WTC11 (cell line): ENCODE measurements at regions not wholly inside any gene's neighbourhood (a gene's known extent, or its start where the extent isn't known, plus 50 kb on each side); places are given as distances from the start of the nearest gene placed in this dataset.

Experiments
- ATAC-seq: fragments of 200-7000 bp; cut with Tn5 transposase; 2 replicates; pipeline ENCODE4 v1.10.0; 2021; ENCODE audit warnings: mild to moderate bottlenecking, moderate library complexity
- CTCF ChIA-PET: fragments of 300-600 bp; sonication (Branson Sonifier 250); formaldehyde crosslinking; loops from one replicate; lab custom pipeline; 2021; ENCODE audit warnings: antibody characterized with exemption; lab: Charles Lee
- POLR2A ChIA-PET: fragments of 350-600 bp; sonication (Branson Sonifier 250); formaldehyde crosslinking; loops from one replicate; lab custom pipeline; 2021; ENCODE audit warnings: antibody characterized with exemption; lab: Charles Lee
- DNase-seq: peaks from one replicate; pipeline ENCODE4 v3.0.0; 2021; ENCODE audit warnings: low spot score
- H3K27ac Mint-ChIP-seq: 2 replicates; pipeline ENCODE4 v1.8.0; 2021; ENCODE audit warnings: mixed read lengths
- H3K27me3 Mint-ChIP-seq: 2 replicates; pipeline ENCODE4 v1.8.0; 2021; ENCODE audit warnings: low read depth, mild to moderate bottlenecking, moderate library complexity, mixed read lengths
- H3K36me3 Mint-ChIP-seq: 2 replicates; pipeline ENCODE4 v1.8.0; 2021; ENCODE audit warnings: mixed read lengths
- H3K4me1 Mint-ChIP-seq: 2 replicates; pipeline ENCODE4 v1.8.0; 2022; ENCODE audit warnings: mixed read lengths
- H3K4me3 Mint-ChIP-seq: 2 replicates; pipeline ENCODE4 v1.8.0; 2021; ENCODE audit warnings: mild to moderate bottlenecking, moderate library complexity, mixed read lengths
- H3K9me3 Mint-ChIP-seq: 2 replicates; pipeline ENCODE4 v1.8.0; 2021; ENCODE audit warnings: mixed read lengths
- ATF1 ChIP-seq: sonication (generic); formaldehyde crosslinking; IDR thresholded peaks from 2 replicates; pipeline ENCODE4 v1.8.1; 2023; ENCODE audit warnings: mild to moderate bottlenecking, moderate library complexity, missing genetic modification reagents
- E2F1 ChIP-seq: sonication (generic); formaldehyde crosslinking; IDR thresholded peaks from 2 replicates; pipeline ENCODE4 v1.8.0; 2022; ENCODE audit warnings: mild to moderate bottlenecking, missing genetic modification reagents
- FOXP4 ChIP-seq: sonication (generic); formaldehyde crosslinking; IDR thresholded peaks from 2 replicates; pipeline ENCODE4 v1.8.0; 2022; ENCODE audit warnings: mild to moderate bottlenecking, missing genetic modification reagents
- GTF2I ChIP-seq: fragments of 250-450 bp; sonication (Bioruptor Pico); conservative IDR thresholded peaks from 2 replicates; pipeline ENCODE4 v1.4.0; 2021; ENCODE audit warnings: mild to moderate bottlenecking
- IRF2 ChIP-seq: sonication (generic); formaldehyde crosslinking; IDR thresholded peaks from 2 replicates; pipeline ENCODE4 v1.8.0; 2022; ENCODE audit warnings: low read depth, missing genetic modification reagents, borderline replicate concordance
- JUN ChIP-seq: sonication (generic); formaldehyde crosslinking; IDR thresholded peaks from 2 replicates; pipeline ENCODE4 v1.8.0; 2023; ENCODE audit warnings: mild to moderate bottlenecking, missing genetic modification reagents
- MLX ChIP-seq: sonication (generic); formaldehyde crosslinking; IDR thresholded peaks from 2 replicates; pipeline ENCODE4 v1.8.1; 2023; ENCODE audit warnings: mild to moderate bottlenecking, missing genetic modification reagents, moderate library complexity
- MXD4 ChIP-seq: fragments of 250-450 bp; sonication (Bioruptor Pico); IDR thresholded peaks from 2 replicates; pipeline ENCODE4 v1.8.0; 2021; ENCODE audit warnings: mild to moderate bottlenecking, moderate library complexity, borderline replicate concordance
- NFE2L1 ChIP-seq: sonication (generic); formaldehyde crosslinking; IDR thresholded peaks from 2 replicates; pipeline ENCODE4 v1.8.1; 2023; ENCODE audit warnings: missing genetic modification reagents
- NFYB ChIP-seq: sonication (generic); formaldehyde crosslinking; conservative IDR thresholded peaks from 2 replicates; pipeline ENCODE4 v1.8.0; 2022; ENCODE audit warnings: low read depth, missing genetic modification reagents
- NR2C2 ChIP-seq: sonication (generic); formaldehyde crosslinking; IDR thresholded peaks from 2 replicates; pipeline ENCODE4 v1.8.0; 2022; ENCODE audit warnings: mild to moderate bottlenecking, missing genetic modification reagents
- OVOL2 ChIP-seq: fragments of 250-450 bp; sonication (Bioruptor Pico); IDR thresholded peaks from 2 replicates; pipeline ENCODE4 v1.9.0; 2021; ENCODE audit warnings: mild to moderate bottlenecking, borderline replicate concordance
- PRRX2 ChIP-seq: fragments of 250-450 bp; sonication (Bioruptor Pico); IDR thresholded peaks from 2 replicates; pipeline ENCODE4 v1.8.0; 2021; ENCODE audit warnings: mild to moderate bottlenecking
- ZBTB21 ChIP-seq: sonication (generic); formaldehyde crosslinking; IDR thresholded peaks from 2 replicates; pipeline ENCODE4 v1.8.1; 2023; ENCODE audit warnings: mild to moderate bottlenecking, missing genetic modification reagents, borderline replicate concordance
- ZMAT4 ChIP-seq: fragments of 250-450 bp; sonication (Bioruptor Pico); IDR thresholded peaks from 2 replicates; pipeline ENCODE4 v1.9.0; 2021; ENCODE audit warnings: mild to moderate bottlenecking
- ZNF219 ChIP-seq: sonication (generic); formaldehyde crosslinking; IDR thresholded peaks from 2 replicates; pipeline ENCODE4 v1.8.0; 2023; ENCODE audit warnings: missing genetic modification reagents, mild to moderate bottlenecking, borderline replicate concordance
- ZNF281 ChIP-seq: sonication (generic); formaldehyde crosslinking; IDR thresholded peaks from 2 replicates; pipeline ENCODE4 v1.8.0; 2023; ENCODE audit warnings: mild to moderate bottlenecking, missing genetic modification reagents
- ZSCAN18 ChIP-seq: fragments of 250-450 bp; sonication (Bioruptor Pico); IDR thresholded peaks from 2 replicates; pipeline ENCODE4 v2.1.2; 2022; ENCODE audit warnings: mild to moderate bottlenecking, moderate library complexity

GRCh38 chr3:104961851-104962250 lies 404.9 kb upstream of the ALCAM start:
- no peak for TF ChIP-seq JUN
- TF ChIP-seq IRF2 (CRISPR knock-in tag), result no peak
- no peak for TF ChIP-seq NFYB (CRISPR knock-in tag)
- no peak for TF ChIP-seq OVOL2 (CRISPR knock-in tag)
- no peak for TF ChIP-seq ZNF281 (CRISPR knock-in tag)
- no peak for TF ChIP-seq MXD4 (CRISPR knock-in tag)
- no peak for TF ChIP-seq ZNF219 (CRISPR knock-in tag)
- peak overlapping the region; percentile 82 for H3K27ac Mint-ChIP-seq
- no peaks in the 10 kb centered on the region for H3K9me3 Mint-ChIP-seq
- no peak overlapping the region for H3K4me3 Mint-ChIP-seq
- ChIA-PET CTCF (no interaction called here), POLR2A (interaction anchor here (0.6 kb wide), 1 partner anchor 70 kb away, joined by 3 read pairs; no protein-coding TSS in a partner anchor)
- no peak for ATAC-seq
- DNase-seq, result no peak
- H3K36me3 Mint-ChIP-seq, result no peaks in the 10 kb centered on the region
- peaks cover 33% of the 10 kb centered on the region for H3K4me1 Mint-ChIP-seq
- H3K27me3 Mint-ChIP-seq, result no peaks in the 10 kb centered on the region

- ChIA-PET CTCF (no interaction called here), POLR2A (no interaction called here)
- Mint-ChIP-seq H3K9me3 (peaks cover 18% of the 10 kb centered on the region), H3K27ac (no peak overlapping the region), H3K27me3 (no peaks in the 10 kb centered on the region), H3K4me3 (no peak overlapping the region), H3K36me3 (peaks cover 15% of the 10 kb centered on the region), H3K4me1 (peaks cover 6% of the 10 kb centered on the region)
- no peak for ATAC-seq
- TF ChIP-seq GTF2I (CRISPR knock-in tag), result no peak
- no peak for TF ChIP-seq ATF1 (CRISPR knock-in tag)
- TF ChIP-seq ZBTB21 (CRISPR knock-in tag), result no peak
- TF ChIP-seq ZMAT4 (CRISPR knock-in tag), result no peak
- TF ChIP-seq PRRX2 (CRISPR knock-in tag), result no peak
- TF ChIP-seq NFE2L1, result no peak
- no peak for TF ChIP-seq NR2C2 (CRISPR knock-in tag)
- no peak for TF ChIP-seq E2F1
- no peak for TF ChIP-seq FOXP4
- no peak for DNase-seq
Measured at GRCh38 chr3:104974316-104974715, 392.4 kb upstream of the ALCAM start.

GRCh38 chr3:104977719-104978118 lies 389.0 kb upstream of the ALCAM start:
- Mint-ChIP-seq H3K4me3 (no peak overlapping the region), H3K27me3 (no peaks in the 10 kb centered on the region), H3K27ac (no peak overlapping the region), H3K9me3 (peaks cover 23% of the 10 kb centered on the region), H3K36me3 (peaks cover 15% of the 10 kb centered on the region), H3K4me1 (no peaks in the 10 kb centered on the region)
- POLR2A ChIA-PET, result no interaction called here
- no peak for DNase-seq
- no peak for TF ChIP-seq ZSCAN18
- no peak for TF ChIP-seq MLX (CRISPR knock-in tag)
- TF ChIP-seq ZNF219 (CRISPR knock-in tag), result no peak
- CTCF ChIA-PET, result no interaction called here
- ATAC-seq, result no peak
